K562 (cell line): ENCODE measurements at regions not wholly inside any gene's neighbourhood (a gene's known extent, or its start where the extent isn't known, plus 50 kb on each side); places are given as distances from the start of the nearest gene placed in this dataset.

Source experiments
- ATAC-seq: fragments of 200-7000 bp; cut with Tn5 transposase; 3 replicates; pipeline ENCODE4 v1.9.1; 2020; ENCODE audit warnings: moderate library complexity
- BruUV-seq: library from RNA; stranded (reverse); fragments of 400-500 nt; replicated peaks from 2 replicates; lab custom pipeline; 2021; lab: Mats Ljungman, UMichigan
- CTCF ChIA-PET: fragments of 300-600 bp; formaldehyde crosslinking; extraction: SDS; loops from one replicate; lab custom pipeline; 2021; ENCODE audit warnings: low intra/inter-chr PET ratio; lab: Yijun Ruan, JAX
- POLR2A ChIA-PET: fragments of 300-600, 350-650 bp; sonication (Branson Sonifier 250); formaldehyde crosslinking; extraction: SDS; loops from one replicate; lab custom pipeline; 2021; ENCODE audit warnings: antibody characterized with exemption, inconsistent platforms; lab: Yijun Ruan, JAX
- DNase-seq, 4 experiments: peaks; one replicate each; pipeline versions ENCODE4 v3.0.0 to v3.0.0-alpha.2; 2011 to 2018; ENCODE audit warnings: low spot score in 3 of 4, mixed read lengths in 3 of 4; ENCODE audit errors: extremely low read depth in 1 of 4
- FAIRE-seq: peaks from 2 replicates; lab custom pipeline; 2011; peaks lifted over from hg19 to GRCh38; lab: Jason Lieb, UNC
- H2AFZ ChIP-seq: 2 replicates; pipeline ENCODE4 v1.6.0; 2011; ENCODE audit warnings: low read depth, low read length, control low read depth, inconsistent platforms
- H3K27ac ChIP-seq: fragments of 200-600 bp; 3 replicates; pipeline ENCODE4 v1.8.0; 2011; ENCODE audit warnings: low read depth, mild to moderate bottlenecking, control low read depth, inconsistent platforms, low read length, moderate library complexity, mixed read lengths; ENCODE audit errors: extremely low read depth
- H3K27me3 ChIP-seq, 2 experiments: fragments of 300-600 bp in 1 of 2; 2 replicates in 1 of 2; 3 replicates in 1 of 2; pipeline versions ENCODE4 v1.6.0 to v1.8.0; 2011; ENCODE audit warnings: inconsistent platforms in 2 of 2, low read length in 2 of 2, mild to moderate bottlenecking in 1 of 2, mixed read lengths in 1 of 2, moderate library complexity in 1 of 2; ENCODE audit not compliant: control insufficient read depth in 2 of 2, insufficient read depth in 2 of 2
- H3K36me3 ChIP-seq: fragments of 300-600 bp; 3 replicates; pipeline ENCODE4 v1.8.0; 2011; ENCODE audit warnings: mild to moderate bottlenecking, low read length, inconsistent platforms; ENCODE audit not compliant: control insufficient read depth, insufficient read depth
- H3K4me1 ChIP-seq, 2 experiments: fragments of 200-600 bp in 1 of 2; replicated peaks in 1 of 2; 2 replicates in 1 of 2; 3 replicates in 1 of 2; pipeline versions ENCODE4 v1.5.1 to v1.8.0; 2011; ENCODE audit warnings: inconsistent platforms in 2 of 2, low read length in 2 of 2, mild to moderate bottlenecking in 1 of 2, mixed read lengths in 1 of 2, moderate library complexity in 1 of 2; ENCODE audit not compliant: control insufficient read depth in 2 of 2, insufficient read depth in 2 of 2
- H3K4me2 ChIP-seq: 2 replicates; pipeline ENCODE4 v1.6.1; 2011; ENCODE audit warnings: low read length, control low read depth, inconsistent platforms, mixed read lengths; ENCODE audit not compliant: insufficient read depth
- H3K4me3 ChIP-seq: fragments of 200-600 bp; sonication (generic), shearing (Covaris generic); 2 replicates; pipeline ENCODE4 v1.5.1; 2016; ENCODE audit warnings: control low read depth, inconsistent platforms
- H3K79me2 ChIP-seq: fragments of 200-600 bp; 3 replicates; pipeline ENCODE4 v1.8.0; 2011; ENCODE audit warnings: low read length, inconsistent platforms; ENCODE audit not compliant: control insufficient read depth, insufficient read depth
- H3K9ac ChIP-seq, 2 experiments: 2 replicates each; pipeline versions ENCODE4 v1.6.0 to v1.6.1; 2011; ENCODE audit warnings: low read depth in 2 of 2, low read length in 2 of 2, control low read depth in 1 of 2, inconsistent platforms in 1 of 2, mild to moderate bottlenecking in 1 of 2, mixed read lengths in 1 of 2; ENCODE audit not compliant: insufficient read depth in 1 of 2
- H3K9me1 ChIP-seq: one replicate; pipeline ENCODE4 v1.6.0; 2011; ENCODE audit warnings: inconsistent platforms, mild to moderate bottlenecking, low read length, moderate library complexity; ENCODE audit not compliant: control insufficient read depth, insufficient read depth
- H3K9me3 ChIP-seq: replicated peaks from 2 replicates; pipeline ENCODE4 v1.5.1; 2011; ENCODE audit warnings: low read depth, low read length, inconsistent platforms; ENCODE audit not compliant: control insufficient read depth, insufficient read depth
- H4K20me1 ChIP-seq: replicated peaks from 2 replicates; pipeline ENCODE4 v1.6.1; 2011; ENCODE audit warnings: low read length, inconsistent platforms, mixed read lengths; ENCODE audit not compliant: control insufficient read depth, insufficient read depth
- BMI1 ChIP-seq: fragments of 150-350 bp; IDR thresholded peaks from 2 replicates; pipeline ENCODE4 v1.6.1; 2014; ENCODE audit warnings: low read length
- ESRRB ChIP-seq: fragments of 250-450 bp; sonication (Bioruptor Pico); IDR thresholded peaks from 2 replicates; pipeline ENCODE4 v1.5.0; 2020; ENCODE audit warnings: mild to moderate bottlenecking, moderate library complexity, borderline replicate concordance
- PRPF4 ChIP-seq: fragments of 200-400 bp; formaldehyde crosslinking; IDR thresholded peaks from one replicate; pipeline ENCODE4 v1.6.1; 2017; ENCODE audit warnings: low read length, low read depth, mild to moderate bottlenecking; ENCODE audit not compliant: insufficient read depth, poor library complexity, severe bottlenecking
- PURB ChIP-seq: sonication (generic); formaldehyde crosslinking; IDR thresholded peaks from 2 replicates; pipeline ENCODE4 v1.9.0; 2021; ENCODE audit warnings: low read depth, mild to moderate bottlenecking, missing genetic modification reagents
- SAP30 ChIP-seq: fragments of 200-600 bp; sonication (generic); IDR thresholded peaks from 2 replicates; pipeline ENCODE4 v1.6.1; 2012; ENCODE audit warnings: borderline replicate concordance, low read depth, mild to moderate bottlenecking, moderate library complexity, low read length, control low read depth, inconsistent platforms; ENCODE audit not compliant: insufficient read depth, poor library complexity, severe bottlenecking
- ZBTB40 ChIP-seq, 2 experiments: fragments of 450-650 bp in 1 of 2; sonication (generic) in 1 of 2; formaldehyde crosslinking in 1 of 2; IDR thresholded peaks; 2 replicates each; pipeline versions ENCODE4 v1.7.1 to v1.9.0; 2016 to 2022; ENCODE audit warnings: inconsistent platforms in 1 of 2, mild to moderate bottlenecking in 1 of 2, missing genetic modification reagents in 1 of 2
- ZNF717 ChIP-seq: fragments of 250-450 bp; sonication (Bioruptor Pico); IDR thresholded peaks from 2 replicates; pipeline ENCODE4 v1.5.0; 2021
- WGBS: fragments of 100-300 bp; shearing (Covaris generic); methylation state at CpG from one replicate; pipeline ENCODE4 v1.1.6; 2016; ENCODE audit warnings: low coverage, mixed read lengths; ENCODE audit not compliant: insufficient coverage; ENCODE audit errors: missing lambda C conversion rate; 5-methylcytosine and 5-hydroxymethylcytosine counted together
- in situ Hi-C: fragments of 300-500 bp; cut with MboI; formaldehyde crosslinking; loops from 4 replicates; pipeline ENCODE4 v1.15.0; 2018; ENCODE audit warnings: inconsistent platforms, mixed read lengths
- intact Hi-C: fragments of 100-400 bp; cut with micrococcal nuclease; formaldehyde crosslinking; loops from 2 replicates; pipeline ENCODE4 v1.14.2; 2022

GRCh38 chr9:105963343-105964099 lies 269.2 kb downstream of the TMEM38B start:
- H3K79me2 ChIP-seq, result no peaks in the 10 kb centered on the region
- TF ChIP-seq SAP30 (no peak), ZBTB40 (IDR thresholded peaks at IDR 0.05) (no peak), ZBTB40 (CRISPR knock-in tag; IDR thresholded peaks at IDR 0.05) (no peak), PURB (CRISPR knock-in tag) (no peak), BMI1 (no peak), ZNF717 (CRISPR knock-in tag) (no peak), PRPF4 (no peak), ESRRB (CRISPR knock-in tag) (no peak)
- no TSS peak for BruUV-seq
- no peaks in the 10 kb centered on the region for H3K27me3 ChIP-seq
- H3K4me3 ChIP-seq, result no peak overlapping the region
- no peak for ATAC-seq
- CTCF ChIA-PET, result no interaction called here
- no peaks in the 10 kb centered on the region for H3K4me1 ChIP-seq
- POLR2A ChIA-PET, result no interaction called here
- H3K36me3 ChIP-seq, result no peaks in the 10 kb centered on the region
- WGBS, result 2% methylated on average over 4 of the region's 4 CpGs
- H3K9me1 ChIP-seq, result no peaks in the 10 kb centered on the region
- H2AFZ ChIP-seq, result no peak overlapping the region
- FAIRE-seq, result no peak
- in situ Hi-C loops (no loop called here), intact Hi-C loops (no loop called here)
- no peaks in the 10 kb centered on the region for H4K20me1 ChIP-seq
- no peak overlapping the region for H3K9ac ChIP-seq
- H3K27ac ChIP-seq, result no peak overlapping the region
- no peak overlapping the region for H3K4me2 ChIP-seq
- no peak for DNase-seq
- no peaks in the 10 kb centered on the region for H3K9me3 ChIP-seq
